NB4 (cell line): ENCODE measurements at regions not wholly inside any gene's neighbourhood (a gene's known extent, or its start where the extent isn't known, plus 50 kb on each side); places are given as distances from the start of the nearest gene placed in this dataset.

Experiments used
- DNase-seq: peaks from one replicate; pipeline ENCODE4 v3.0.0; 2010; ENCODE audit warnings: low read depth
- H3K4me3 ChIP-seq: one replicate; pipeline ENCODE4 v1.5.1; 2011; ENCODE audit warnings: mild to moderate bottlenecking, low read depth, low read length, moderate library complexity
- MAX ChIP-seq: IDR thresholded peaks from 2 replicates; pipeline ENCODE4 v1.6.1; 2011; ENCODE audit warnings: low read depth, low read length
- MYC ChIP-seq: IDR thresholded peaks from 2 replicates; pipeline ENCODE4 v1.6.1; 2011; ENCODE audit warnings: low read depth, low read length
- POLR2A ChIP-seq: IDR thresholded peaks from 2 replicates; pipeline ENCODE4 v1.6.1; 2011; ENCODE audit warnings: mild to moderate bottlenecking; ENCODE audit not compliant: insufficient read length; ENCODE audit errors: extremely low read depth
- TF ChIP-seq, protein P1 (sequence below): IDR thresholded peaks from one replicate; pipeline ENCODE4 v1.5.1; 2012; ENCODE audit warnings: low read depth, low read length

DNA sequence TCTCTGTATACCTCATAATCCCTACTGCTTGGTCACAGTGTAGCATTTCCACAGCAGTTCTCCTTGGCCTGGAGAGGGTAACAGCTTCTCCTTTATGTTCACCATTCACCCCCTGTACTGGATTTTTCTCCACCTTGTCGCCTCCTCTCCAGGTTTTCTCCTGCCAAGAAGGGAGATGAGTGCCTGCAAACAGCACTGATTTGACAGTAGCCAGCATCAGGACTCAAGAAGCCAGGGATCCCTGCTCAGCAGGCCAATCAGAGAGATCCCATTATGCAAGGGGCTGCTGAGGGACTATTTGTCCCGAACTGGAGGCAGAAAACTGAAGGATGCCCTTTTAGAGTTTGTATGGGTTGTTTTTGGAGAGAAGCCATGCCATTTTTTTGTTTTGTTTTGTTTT lies 68.6 kb upstream of the RIPOR2 start:
- TF ChIP-seq MYC, result no peak
- TF ChIP-seq, protein P1, sequence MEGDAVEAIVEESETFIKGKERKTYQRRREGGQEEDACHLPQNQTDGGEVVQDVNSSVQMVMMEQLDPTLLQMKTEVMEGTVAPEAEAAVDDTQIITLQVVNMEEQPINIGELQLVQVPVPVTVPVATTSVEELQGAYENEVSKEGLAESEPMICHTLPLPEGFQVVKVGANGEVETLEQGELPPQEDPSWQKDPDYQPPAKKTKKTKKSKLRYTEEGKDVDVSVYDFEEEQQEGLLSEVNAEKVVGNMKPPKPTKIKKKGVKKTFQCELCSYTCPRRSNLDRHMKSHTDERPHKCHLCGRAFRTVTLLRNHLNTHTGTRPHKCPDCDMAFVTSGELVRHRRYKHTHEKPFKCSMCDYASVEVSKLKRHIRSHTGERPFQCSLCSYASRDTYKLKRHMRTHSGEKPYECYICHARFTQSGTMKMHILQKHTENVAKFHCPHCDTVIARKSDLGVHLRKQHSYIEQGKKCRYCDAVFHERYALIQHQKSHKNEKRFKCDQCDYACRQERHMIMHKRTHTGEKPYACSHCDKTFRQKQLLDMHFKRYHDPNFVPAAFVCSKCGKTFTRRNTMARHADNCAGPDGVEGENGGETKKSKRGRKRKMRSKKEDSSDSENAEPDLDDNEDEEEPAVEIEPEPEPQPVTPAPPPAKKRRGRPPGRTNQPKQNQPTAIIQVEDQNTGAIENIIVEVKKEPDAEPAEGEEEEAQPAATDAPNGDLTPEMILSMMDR, result no peak
- H3K4me3 ChIP-seq, result no peak overlapping the region
- no peak for DNase-seq

- DNase-seq, result no peak
- H3K4me3 ChIP-seq, result no peak overlapping the region
- TF ChIP-seq POLR2A (no peak), MAX (no peak), MYC (no peak)
- TF ChIP-seq, protein P1, result no peak
Observed at GRCh38 chr6:25005010-25005409, 69.2 kb upstream of the RIPOR2 start.

GRCh38 chr6:25006075-25006474 lies 70.3 kb upstream of the RIPOR2 start:
- TF ChIP-seq MAX, result no peak
- no peak for TF ChIP-seq MYC
- TF ChIP-seq POLR2A, result no peak
- TF ChIP-seq, protein P1, result no peak
- DNase-seq, result no peak
- no peak overlapping the region for H3K4me3 ChIP-seq

- TF ChIP-seq, protein P1, result no peak
- TF ChIP-seq MYC, result 0 out of 2 replicates have a peak, but pooled peaks have one; percentile 38
- no peak for TF ChIP-seq POLR2A
- TF ChIP-seq MAX, result peak; percentile 58
- no peak overlapping the region for H3K4me3 ChIP-seq
- DNase-seq, result peak; percentile 79
Observed at GRCh38 chr6:25006565-25007001, 70.8 kb upstream of the RIPOR2 start.

DNA sequence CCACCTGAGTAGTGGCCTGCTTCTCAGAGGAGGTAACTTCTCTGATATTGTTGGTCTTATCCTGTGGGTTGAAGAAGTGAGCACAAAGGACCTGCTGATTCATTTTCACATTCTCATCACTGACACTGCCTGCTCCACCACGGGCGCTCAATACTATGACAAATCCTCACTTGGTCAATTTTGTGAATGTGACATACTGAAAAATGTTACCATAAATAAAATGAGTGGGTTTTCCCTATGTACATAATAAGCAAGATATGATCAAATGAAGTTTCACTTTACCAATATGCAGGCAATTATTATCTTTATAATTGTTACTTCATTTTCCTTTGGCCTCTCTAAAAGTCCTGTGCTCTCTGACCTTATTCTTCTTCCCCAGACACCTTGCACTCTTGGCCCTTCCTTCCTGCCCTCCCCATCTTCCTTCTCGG lies 71.5 kb upstream of the RIPOR2 start:
- TF ChIP-seq MYC (no peak), POLR2A (no peak), MAX (no peak)
- TF ChIP-seq, protein P1, result no peak
- no peak overlapping the region for H3K4me3 ChIP-seq
- no peak for DNase-seq

GRCh38 chr6:25008707-25009392 lies 73.1 kb upstream of the RIPOR2 start:
- DNase-seq, result no peak
- TF ChIP-seq MYC (no peak), MAX (no peak), POLR2A (no peak)
- TF ChIP-seq, protein P1, result no peak
- H3K4me3 ChIP-seq, result no peak overlapping the region
